AG04450 (cell line): ENCODE measurements at regions not wholly inside any gene's neighbourhood (a gene's known extent, or its start where the extent isn't known, plus 50 kb on each side); places are given as distances from the start of the nearest gene placed in this dataset.

Source experiments
- CTCF ChIA-PET: fragments of 300-600, 350-600 bp; formaldehyde crosslinking; extraction: SDS; loops from one replicate; lab custom pipeline; 2022; ENCODE audit warnings: antibody characterized with exemption, inconsistent platforms; lab: Charles Lee
- POLR2A ChIA-PET: fragments of 350-600 bp; formaldehyde crosslinking; extraction: SDS; loops from one replicate; lab custom pipeline; 2021; ENCODE audit warnings: antibody characterized with exemption, inconsistent platforms; lab: Yijun Ruan, JAX
- DNase-seq: peaks from one replicate; pipeline ENCODE4 v3.0.0-alpha.2; 2011; ENCODE audit warnings: low read depth, low spot score
- H3K27ac ChIP-seq: one replicate; pipeline ENCODE4 v1.5.1; 2012; ENCODE audit warnings: low read depth, low read length, control low read depth
- H3K27me3 ChIP-seq: one replicate; pipeline ENCODE4 v1.6.0; 2012; ENCODE audit warnings: low read length; ENCODE audit not compliant: control insufficient read depth, insufficient read depth
- H3K4me3 ChIP-seq: 2 replicates; pipeline ENCODE4 v1.5.1; 2011; ENCODE audit warnings: mild to moderate bottlenecking, low read depth, low read length, control low read depth
- H3K9me3 ChIP-seq: 2 replicates; pipeline ENCODE4 v1.5.1; 2012; ENCODE audit warnings: low read length; ENCODE audit not compliant: control insufficient read depth, insufficient read depth
- CTCF ChIP-seq: IDR thresholded peaks from 2 replicates; pipeline ENCODE4 v1.5.1; 2011; ENCODE audit warnings: low read depth, low read length, control low read depth, inconsistent platforms

- Histone ChIP-seq H3K27me3 (no peaks in the 10 kb centered on the region), H3K4me3 (no peak overlapping the region), H3K27ac (no peak overlapping the region), H3K9me3 (peaks cover 6% of the 10 kb centered on the region; the same call in 1 of the 2 replicates)
- no peak for DNase-seq
- TF ChIP-seq CTCF: no peak
- ChIA-PET POLR2A (interaction anchor here (0.6 kb wide), 1 partner anchor 134 kb away, joined by 8 read pairs; no protein-coding TSS in a partner anchor), CTCF (no interaction called here)
Measured at GRCh38 chr3:190172751-190173150, 52.1 kb upstream of the P3H2 start.
